Upper lobe of left lung (tissue), 4 donors: ENCODE measurements at regions not wholly inside any gene's neighbourhood (a gene's known extent, or its start where the extent isn't known, plus 50 kb on each side); places are given as distances from the start of the nearest gene placed in this dataset.

Experiments
- CTCF ChIP-seq, 6 experiments: fragments of 450-650 bp in 4 of 6; fragments of 200-600 bp in 2 of 6; sonication (generic) in 2 of 6; IDR thresholded peaks; one replicate each; pipeline ENCODE4 v1.5.1; 2016 to 2019; ENCODE audit warnings: antibody characterized with exemption in 6 of 6
- POLR2A ChIP-seq, 4 donors: fragments of 450-650 bp; IDR thresholded peaks; one replicate each; pipeline ENCODE4 v1.5.1; 2016 to 2017; ENCODE audit warnings: antibody characterized with exemption in 4 of 4, mild to moderate bottlenecking in 2 of 4

DNA sequence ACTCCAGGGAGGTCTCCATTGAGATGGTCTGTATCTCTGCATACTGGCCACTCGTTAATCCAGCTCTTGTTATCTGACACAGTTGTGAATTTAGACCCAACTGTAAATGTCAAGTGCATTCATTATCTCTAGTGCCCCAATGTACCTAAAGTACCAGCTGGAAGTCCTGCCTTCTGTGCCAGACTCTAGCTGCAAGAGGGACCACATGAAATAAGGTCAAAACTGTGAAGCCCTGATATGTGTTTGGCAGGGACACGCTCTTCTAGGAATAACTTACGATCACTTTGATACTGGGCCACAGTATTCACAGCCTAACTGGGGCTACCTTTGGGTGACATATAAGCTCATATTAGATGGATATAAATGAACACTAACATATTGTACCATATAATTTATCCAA is 268.5 kb downstream of the LRIG3 start:
- TF ChIP-seq CTCF (IDR thresholded peaks at IDR 0.05) (no peak), POLR2A (IDR thresholded peaks at IDR 0.05) (no peak)
